ENCODE measurements at regions not wholly inside any gene's neighbourhood (a gene's known extent, or its start where the extent isn't known, plus 50 kb on each side); places are given as distances from the start of the nearest gene placed in this dataset.
"Not testable (repeated sequence)": the region's sequence is repeated elsewhere in the genome, so short reads cannot be mapped to it uniquely, and the experiment has no call there.

- TF ChIP-seq, protein P1, sequence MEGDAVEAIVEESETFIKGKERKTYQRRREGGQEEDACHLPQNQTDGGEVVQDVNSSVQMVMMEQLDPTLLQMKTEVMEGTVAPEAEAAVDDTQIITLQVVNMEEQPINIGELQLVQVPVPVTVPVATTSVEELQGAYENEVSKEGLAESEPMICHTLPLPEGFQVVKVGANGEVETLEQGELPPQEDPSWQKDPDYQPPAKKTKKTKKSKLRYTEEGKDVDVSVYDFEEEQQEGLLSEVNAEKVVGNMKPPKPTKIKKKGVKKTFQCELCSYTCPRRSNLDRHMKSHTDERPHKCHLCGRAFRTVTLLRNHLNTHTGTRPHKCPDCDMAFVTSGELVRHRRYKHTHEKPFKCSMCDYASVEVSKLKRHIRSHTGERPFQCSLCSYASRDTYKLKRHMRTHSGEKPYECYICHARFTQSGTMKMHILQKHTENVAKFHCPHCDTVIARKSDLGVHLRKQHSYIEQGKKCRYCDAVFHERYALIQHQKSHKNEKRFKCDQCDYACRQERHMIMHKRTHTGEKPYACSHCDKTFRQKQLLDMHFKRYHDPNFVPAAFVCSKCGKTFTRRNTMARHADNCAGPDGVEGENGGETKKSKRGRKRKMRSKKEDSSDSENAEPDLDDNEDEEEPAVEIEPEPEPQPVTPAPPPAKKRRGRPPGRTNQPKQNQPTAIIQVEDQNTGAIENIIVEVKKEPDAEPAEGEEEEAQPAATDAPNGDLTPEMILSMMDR (IDR thresholded peaks at IDR 0.05) = not testable (repeated sequence)
- TF ChIP-seq POLR2A (IDR thresholded peaks at IDR 0.05) = not testable (repeated sequence)
Measured at GRCh38 chr12:94817201-94817600, 166.8 kb upstream of the TMCC3 start.
